HepG2 (cell line): ENCODE measurements at regions not wholly inside any gene's neighbourhood (a gene's known extent, or its start where the extent isn't known, plus 50 kb on each side); places are given as distances from the start of the nearest gene placed in this dataset.

Source experiments
- CEBPB ChIP-seq: IDR thresholded peaks from 2 replicates; pipeline ENCODE4 v1.6.1; 2011; ENCODE audit warnings: low read depth, low read length, improper control_type of control experiment, borderline replicate concordance
- CTCF ChIP-seq: sonication (generic); formaldehyde crosslinking; IDR thresholded peaks from 2 replicates; pipeline ENCODE4 v1.5.0; 2020; ENCODE audit warnings: mild to moderate bottlenecking, missing genetic modification reagents, moderate library complexity
- FOXM1 ChIP-seq: sonication (generic); formaldehyde crosslinking; IDR thresholded peaks from 2 replicates; pipeline ENCODE4 v1.5.0; 2020; ENCODE audit warnings: missing genetic modification reagents

GRCh38 chr3:189512039-189512438 lies 119.2 kb upstream of the TP63 start:
- TF ChIP-seq CTCF (CRISPR knock-in tag) (no peak), FOXM1 (CRISPR knock-in tag) (no peak), CEBPB (no peak)
